SU-DHL-6 (cell line): ENCODE measurements at regions not wholly inside any gene's neighbourhood (a gene's known extent, or its start where the extent isn't known, plus 50 kb on each side); places are given as distances from the start of the nearest gene placed in this dataset.

Experiments
- H2AFZ ChIP-seq: fragments of 200-600 bp; sonication (generic); 2 replicates; pipeline ENCODE4 v1.6.1; 2014; ENCODE audit warnings: low read depth, mild to moderate bottlenecking, moderate library complexity, mixed read lengths, antibody characterized with exemption, low read length; ENCODE audit not compliant: severe bottlenecking
- H3F3A ChIP-seq: fragments of 200-600 bp; shearing (Covaris generic); 2 replicates; pipeline ENCODE4 v1.6.0; 2016; ENCODE audit warnings: antibody characterized with exemption, mild to moderate bottlenecking; ENCODE audit not compliant: insufficient read depth
- H3K27ac ChIP-seq: fragments of 200-600 bp; sonication (generic); 2 replicates; pipeline ENCODE4 v1.5.1; 2016; ENCODE audit warnings: low read depth, mild to moderate bottlenecking, low read length, moderate library complexity, mixed read lengths
- H3K27me3 ChIP-seq: fragments of 200-600 bp; sonication (generic), shearing (Covaris generic); 2 replicates; pipeline ENCODE4 v1.6.0; 2014; ENCODE audit warnings: mild to moderate bottlenecking, low read length
- H3K36me3 ChIP-seq: fragments of 200-600 bp; sonication (generic); 2 replicates; pipeline ENCODE4 v1.6.1; 2014; ENCODE audit warnings: mild to moderate bottlenecking, low read length, mixed read lengths
- H3K4me2 ChIP-seq: fragments of 300-600, 200-600 bp; shearing (Covaris generic), sonication (generic); 2 replicates; pipeline ENCODE4 v1.6.0; 2014; ENCODE audit warnings: low read length, low read depth, mild to moderate bottlenecking; ENCODE audit not compliant: poor library complexity, severe bottlenecking
- H3K4me3 ChIP-seq: fragments of 200-600 bp; sonication (generic); 2 replicates; pipeline ENCODE4 v1.5.1; 2014; ENCODE audit warnings: antibody characterized with exemption, low read length, mild to moderate bottlenecking, mixed read lengths; ENCODE audit not compliant: insufficient read depth, poor library complexity, severe bottlenecking
- H3K79me2 ChIP-seq: fragments of 200-600 bp; sonication (generic); 2 replicates; pipeline ENCODE4 v1.6.1; 2014; ENCODE audit warnings: mild to moderate bottlenecking, low read length, moderate library complexity; ENCODE audit not compliant: insufficient read depth
- H3K9ac ChIP-seq: fragments of 200-600 bp; sonication (generic); 2 replicates; pipeline ENCODE4 v1.7.0; 2014; ENCODE audit warnings: mild to moderate bottlenecking, low read length
- H3K9me2 ChIP-seq: fragments of 200-600 bp; sonication (generic); replicated peaks from 2 replicates; pipeline ENCODE4 v1.6.1; 2014; ENCODE audit warnings: low read length; ENCODE audit not compliant: insufficient read depth
- H3K9me3 ChIP-seq: fragments of 200-600 bp; sonication (generic); 2 replicates; pipeline ENCODE4 v1.6.1; 2014; ENCODE audit warnings: low read length, mixed read lengths; ENCODE audit not compliant: insufficient read depth
- H4K20me1 ChIP-seq: fragments of 200-600 bp; sonication (generic); 2 replicates; pipeline ENCODE4 v1.6.1; 2014; ENCODE audit warnings: low read depth, mild to moderate bottlenecking, antibody characterized with exemption, low read length, moderate library complexity, mixed read lengths
- EZH2phosphoT487 ChIP-seq: fragments of 200-600 bp; sonication (generic), shearing (Covaris generic); conservative IDR thresholded peaks from 2 replicates; pipeline ENCODE4 v1.6.1; 2018; ENCODE audit warnings: mild to moderate bottlenecking, antibody characterized with exemption, low read length, moderate library complexity, mixed read lengths
- TF ChIP-seq, protein P1 (sequence below): fragments of 200-600 bp; sonication (generic); IDR thresholded peaks from one replicate; pipeline ENCODE4 v1.5.1; 2017; ENCODE audit warnings: antibody characterized with exemption, mild to moderate bottlenecking, low read length, moderate library complexity; ENCODE audit not compliant: insufficient read depth, poor library complexity, severe bottlenecking

GRCh38 chr2:183533021-183533420, 408.8 kb downstream of the NUP35 start:
- Histone ChIP-seq H3K27ac (no peak overlapping the region), H3K36me3 (no peaks in the 10 kb centered on the region), H3K9me3 (no peaks in the 10 kb centered on the region), H3K79me2 (no peaks in the 10 kb centered on the region), H3K4me2 (no peak overlapping the region), H3K27me3 (no peaks in the 10 kb centered on the region), H3K9ac (no peak overlapping the region), H3K9me2 (no peaks in the 10 kb centered on the region), H3F3A (no peaks in the 10 kb centered on the region), H2AFZ (no peak overlapping the region), H4K20me1 (no peaks in the 10 kb centered on the region), H3K4me3 (no peak overlapping the region)
- no peak for TF ChIP-seq EZH2phosphoT487
- TF ChIP-seq, protein P1, sequence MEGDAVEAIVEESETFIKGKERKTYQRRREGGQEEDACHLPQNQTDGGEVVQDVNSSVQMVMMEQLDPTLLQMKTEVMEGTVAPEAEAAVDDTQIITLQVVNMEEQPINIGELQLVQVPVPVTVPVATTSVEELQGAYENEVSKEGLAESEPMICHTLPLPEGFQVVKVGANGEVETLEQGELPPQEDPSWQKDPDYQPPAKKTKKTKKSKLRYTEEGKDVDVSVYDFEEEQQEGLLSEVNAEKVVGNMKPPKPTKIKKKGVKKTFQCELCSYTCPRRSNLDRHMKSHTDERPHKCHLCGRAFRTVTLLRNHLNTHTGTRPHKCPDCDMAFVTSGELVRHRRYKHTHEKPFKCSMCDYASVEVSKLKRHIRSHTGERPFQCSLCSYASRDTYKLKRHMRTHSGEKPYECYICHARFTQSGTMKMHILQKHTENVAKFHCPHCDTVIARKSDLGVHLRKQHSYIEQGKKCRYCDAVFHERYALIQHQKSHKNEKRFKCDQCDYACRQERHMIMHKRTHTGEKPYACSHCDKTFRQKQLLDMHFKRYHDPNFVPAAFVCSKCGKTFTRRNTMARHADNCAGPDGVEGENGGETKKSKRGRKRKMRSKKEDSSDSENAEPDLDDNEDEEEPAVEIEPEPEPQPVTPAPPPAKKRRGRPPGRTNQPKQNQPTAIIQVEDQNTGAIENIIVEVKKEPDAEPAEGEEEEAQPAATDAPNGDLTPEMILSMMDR = no peak

DNA sequence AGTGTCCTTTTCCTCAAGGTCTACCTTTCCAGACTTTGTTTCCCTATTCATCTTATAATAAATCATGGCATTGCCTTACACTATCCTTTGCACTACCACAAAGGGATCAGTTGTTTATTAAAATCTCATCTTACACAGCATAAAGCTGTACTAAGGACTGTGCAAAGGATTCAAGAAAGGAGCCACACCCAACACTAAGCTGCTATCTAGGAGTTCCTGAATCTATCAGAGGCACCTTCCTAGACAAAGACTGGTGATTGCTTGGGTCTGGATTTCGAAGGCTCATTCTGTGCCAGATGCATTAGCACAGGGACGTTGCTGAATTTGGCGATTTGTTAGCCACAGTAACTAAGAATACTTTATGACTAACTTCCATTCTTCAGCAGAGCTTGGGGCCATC, 412.0 kb downstream of the NUP35 start:
- Histone ChIP-seq H3K27ac (no peak overlapping the region), H3F3A (no peaks in the 10 kb centered on the region), H3K9ac (no peak overlapping the region), H3K9me2 (no peaks in the 10 kb centered on the region), H4K20me1 (no peaks in the 10 kb centered on the region), H2AFZ (no peak overlapping the region), H3K27me3 (no peaks in the 10 kb centered on the region), H3K9me3 (no peaks in the 10 kb centered on the region), H3K36me3 (no peaks in the 10 kb centered on the region), H3K4me2 (no peak overlapping the region), H3K4me3 (no peak overlapping the region), H3K79me2 (no peaks in the 10 kb centered on the region)
- TF ChIP-seq, protein P1 = no peak
- no peak for TF ChIP-seq EZH2phosphoT487

GRCh38 chr2:183536714-183537113, 412.5 kb downstream of the NUP35 start:
- Histone ChIP-seq H2AFZ (no peak overlapping the region), H3K27ac (no peak overlapping the region), H3K4me2 (no peak overlapping the region), H4K20me1 (no peaks in the 10 kb centered on the region), H3K27me3 (no peaks in the 10 kb centered on the region), H3K36me3 (no peaks in the 10 kb centered on the region), H3K9me3 (no peaks in the 10 kb centered on the region), H3F3A (no peaks in the 10 kb centered on the region), H3K79me2 (no peaks in the 10 kb centered on the region), H3K9ac (no peak overlapping the region), H3K9me2 (no peaks in the 10 kb centered on the region), H3K4me3 (no peak overlapping the region)
- TF ChIP-seq, protein P1 = no peak
- no peak for TF ChIP-seq EZH2phosphoT487
